ENCODE measurements at regions not wholly inside any gene's neighbourhood (a gene's known extent, or its start where the extent isn't known, plus 50 kb on each side); places are given as distances from the start of the nearest gene placed in this dataset.

DNA sequence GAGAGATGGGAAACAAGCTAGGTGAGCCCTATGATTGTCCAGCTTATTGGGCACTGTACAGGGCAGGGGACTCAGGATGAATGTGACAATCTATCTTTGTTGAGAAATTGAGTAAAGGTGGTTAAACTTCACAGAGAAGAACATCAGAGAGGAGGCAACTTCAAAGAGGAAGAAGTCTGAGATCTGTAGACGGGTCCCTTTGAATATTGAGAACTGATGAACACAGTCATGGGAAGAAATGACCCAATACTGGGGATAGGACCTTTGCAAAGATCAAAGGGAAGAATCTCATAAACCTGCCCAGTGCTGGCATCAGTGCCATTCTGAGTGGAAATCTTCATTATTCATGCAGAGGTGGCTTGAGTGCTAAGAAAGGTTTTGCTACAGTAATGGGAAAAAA is 569.7 kb upstream of the KCNMB2 start:
- TF ChIP-seq CTCF (IDR thresholded peaks at IDR 0.05; ENCODE audit: control extremely low read depth in 1 of 3, insufficient read depth in 1 of 3, low read depth in 1 of 3, low read length in 3 of 3) (no peak), NRF1 (IDR thresholded peaks at IDR 0.05; ENCODE audit: low read depth, low read length) (no peak), CHD2 (IDR thresholded peaks at IDR 0.05; ENCODE audit: low read length) (no peak), EP300 (IDR thresholded peaks at IDR 0.05; ENCODE audit: borderline replicate concordance in 1 of 2, low read depth in 2 of 2, low read length in 2 of 2) (no peak), SIX5 (IDR thresholded peaks at IDR 0.05; ENCODE audit: low read depth, low read length) (no peak)
- TF ChIP-seq, protein P1, sequence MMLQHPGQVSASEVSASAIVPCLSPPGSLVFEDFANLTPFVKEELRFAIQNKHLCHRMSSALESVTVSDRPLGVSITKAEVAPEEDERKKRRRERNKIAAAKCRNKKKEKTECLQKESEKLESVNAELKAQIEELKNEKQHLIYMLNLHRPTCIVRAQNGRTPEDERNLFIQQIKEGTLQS (IDR thresholded peaks at IDR 0.05; ENCODE audit: insufficient read depth, low read depth, low read length): no peak
